ENCODE measurements at regions not wholly inside any gene's neighbourhood (a gene's known extent, or its start where the extent isn't known, plus 50 kb on each side); places are given as distances from the start of the nearest gene placed in this dataset.

DNA sequence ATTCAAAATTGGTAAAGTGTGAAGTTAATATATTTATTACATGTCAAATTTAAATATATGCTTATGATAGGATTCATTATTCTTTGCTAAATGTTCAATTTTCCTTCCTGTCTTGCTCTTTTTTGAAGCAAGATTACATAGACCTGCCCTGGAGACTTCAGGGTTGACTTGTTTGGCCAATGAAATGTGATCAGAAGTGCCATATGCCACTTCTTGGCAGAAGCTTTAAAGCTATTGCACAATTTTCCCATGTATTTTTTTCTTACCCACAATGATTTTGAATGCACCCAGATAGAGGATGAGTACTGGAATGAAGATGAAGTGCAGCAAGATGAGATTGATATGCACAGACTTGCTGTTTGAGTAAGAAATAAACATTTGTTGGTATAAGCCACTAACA lies 406.3 kb upstream of the BCHE start:
- no peak for TF ChIP-seq CTCF (IDR thresholded peaks at IDR 0.05; ENCODE audit: low read depth, low read length)
- DNase-seq (ENCODE audit: low read depth, low spot score): no peak
- in situ Hi-C loops (cut with HindIII; ENCODE audit: low sequenced_read_pairs): no loop called here
- H3K4me3 ChIP-seq (ENCODE audit: low read depth, low read length): no peak overlapping the region

DNA sequence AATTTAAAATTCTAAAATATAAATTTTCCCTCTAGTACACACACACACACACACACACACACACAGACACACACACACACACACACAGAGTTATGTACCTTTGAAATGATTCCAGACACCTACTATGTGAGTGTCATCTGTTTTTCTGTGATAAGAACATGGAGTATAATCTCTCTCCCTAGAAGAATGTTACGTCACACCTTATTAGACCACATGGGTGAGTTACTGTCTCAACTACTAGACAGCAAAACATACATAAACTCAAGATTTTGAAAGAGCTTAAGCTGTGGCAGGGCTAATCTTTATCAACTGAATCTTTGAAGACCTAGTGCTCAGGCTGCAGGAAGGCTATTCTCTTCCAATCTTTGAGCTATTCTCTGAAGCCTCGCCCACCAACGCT lies 385.9 kb upstream of the BCHE start:
- DNase-seq (ENCODE audit: low read depth, low spot score): no peak
- in situ Hi-C loops (cut with HindIII; ENCODE audit: low sequenced_read_pairs): no loop called here
- no peak overlapping the region for H3K4me3 ChIP-seq (ENCODE audit: low read depth, low read length)
- no peak for TF ChIP-seq CTCF (IDR thresholded peaks at IDR 0.05; ENCODE audit: low read depth, low read length)

DNA sequence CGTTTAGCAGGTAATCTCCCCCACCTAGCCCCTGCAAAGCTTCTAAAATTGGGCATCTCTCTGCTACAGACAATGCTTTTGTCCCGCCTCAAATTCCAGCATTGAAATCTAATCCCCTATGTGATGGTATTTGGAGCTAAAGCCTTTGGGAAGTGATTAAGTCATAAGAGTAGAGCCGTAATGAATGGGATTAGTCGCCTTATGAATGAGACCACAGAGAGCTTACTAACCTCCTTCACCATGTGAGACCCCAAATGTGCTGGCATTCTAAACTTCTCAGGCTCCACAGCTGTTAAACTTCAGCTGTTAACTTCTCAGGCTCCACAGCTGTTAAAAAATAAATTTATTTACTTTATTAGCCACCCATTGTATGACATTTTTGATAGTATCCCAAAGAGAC lies 374.2 kb upstream of the BCHE start:
- in situ Hi-C loops (cut with HindIII; ENCODE audit: low sequenced_read_pairs): no loop called here
- no peak for TF ChIP-seq CTCF (IDR thresholded peaks at IDR 0.05; ENCODE audit: low read depth, low read length)
- no peak for DNase-seq (ENCODE audit: low read depth, low spot score)
- no peak overlapping the region for H3K4me3 ChIP-seq (ENCODE audit: low read depth, low read length)

DNA sequence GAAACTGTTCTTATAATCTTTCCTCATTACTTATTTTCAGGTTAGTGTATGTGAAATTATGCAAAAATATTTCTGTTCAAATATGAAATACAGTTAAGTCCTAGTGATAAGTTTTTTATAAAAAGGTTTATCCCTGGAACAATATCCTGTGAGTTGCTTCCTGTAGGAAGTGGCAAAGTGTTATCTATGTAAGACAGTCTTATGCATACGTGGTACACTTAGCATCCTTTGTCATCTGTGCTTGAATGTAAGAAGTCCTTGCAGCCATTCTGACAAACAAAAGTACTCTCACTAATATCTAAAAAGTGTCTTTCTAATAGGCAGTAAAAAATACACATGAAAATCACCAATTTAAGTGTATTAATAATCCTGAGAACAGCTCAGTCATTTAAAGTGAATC lies 372.5 kb upstream of the BCHE start:
- DNase-seq (ENCODE audit: low read depth, low spot score): no peak
- no peak overlapping the region for H3K4me3 ChIP-seq (ENCODE audit: low read depth, low read length)
- in situ Hi-C loops (cut with HindIII; ENCODE audit: low sequenced_read_pairs): no loop called here
- TF ChIP-seq CTCF (IDR thresholded peaks at IDR 0.05; ENCODE audit: low read depth, low read length): no peak

GRCh38 chr3:166205158-166205557 lies 367.9 kb upstream of the BCHE start:
- in situ Hi-C loops (cut with HindIII; ENCODE audit: low sequenced_read_pairs): no loop called here
- no peak overlapping the region for H3K4me3 ChIP-seq (ENCODE audit: low read depth, low read length)

DNA sequence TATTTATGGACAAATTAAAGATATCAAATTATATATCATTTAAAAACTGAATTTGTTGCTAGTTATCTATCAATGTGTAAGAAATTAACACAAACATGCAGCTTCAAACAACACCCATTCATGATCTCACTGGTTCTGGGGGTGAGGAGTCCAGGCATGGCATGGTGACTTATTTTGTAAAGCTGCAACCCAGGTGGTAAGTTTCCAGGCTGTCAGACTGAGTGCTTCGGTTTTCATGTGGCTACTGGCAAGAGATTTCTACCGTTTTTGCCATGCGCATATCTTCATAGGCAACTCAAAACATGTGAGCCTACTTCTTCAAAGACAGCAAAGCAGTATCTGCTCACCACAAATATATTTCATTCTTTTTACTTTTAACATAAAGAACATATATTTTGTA lies 364.3 kb upstream of the BCHE start:
- no peak overlapping the region for H3K4me3 ChIP-seq (ENCODE audit: low read depth, low read length)
- in situ Hi-C loops (cut with HindIII; ENCODE audit: low sequenced_read_pairs): no loop called here
- no peak for DNase-seq (ENCODE audit: low read depth, low spot score)
- no peak for TF ChIP-seq CTCF (IDR thresholded peaks at IDR 0.05; ENCODE audit: low read depth, low read length)

More at GRCh38 chr3:166205158-166205557, 367.9 kb upstream of the BCHE start:
- no peak for DNase-seq (ENCODE audit: low read depth, low spot score)
- no peak for TF ChIP-seq CTCF (IDR thresholded peaks at IDR 0.05; ENCODE audit: low read depth, low read length)

GRCh38 chr3:166199491-166199890 lies 362.3 kb upstream of the BCHE start:
- TF ChIP-seq CTCF (IDR thresholded peaks at IDR 0.05; ENCODE audit: low read depth, low read length): no peak
- no peak overlapping the region for H3K4me3 ChIP-seq (ENCODE audit: low read depth, low read length)
- no peak for DNase-seq (ENCODE audit: low read depth, low spot score)
- in situ Hi-C loops (cut with HindIII; ENCODE audit: low sequenced_read_pairs): no loop called here

Measured in astrocyte of the spinal cord (primary cell).